Activated CD4-positive, alpha-beta T cell treated with anti-CD3 and anti-CD28 coated beads, Interleukin-2, amount 50 U/mL, for 16 hours (primary cell): ENCODE measurements at regions not wholly inside any gene's neighbourhood (a gene's known extent, or its start where the extent isn't known, plus 50 kb on each side); places are given as distances from the start of the nearest gene placed in this dataset.
"Not testable (repeated sequence)": the region's sequence is repeated elsewhere in the genome, so short reads cannot be mapped to it uniquely, and the experiment has no call there.

Experiments
- DNase-seq: peaks from one replicate; pipeline ENCODE4 v3.0.0-alpha.2; 2020

- DNase-seq = no peak
These were observed 97.5 kb downstream of the RGS2 start for GRCh38 chr1:192906334-192906733.

DNA sequence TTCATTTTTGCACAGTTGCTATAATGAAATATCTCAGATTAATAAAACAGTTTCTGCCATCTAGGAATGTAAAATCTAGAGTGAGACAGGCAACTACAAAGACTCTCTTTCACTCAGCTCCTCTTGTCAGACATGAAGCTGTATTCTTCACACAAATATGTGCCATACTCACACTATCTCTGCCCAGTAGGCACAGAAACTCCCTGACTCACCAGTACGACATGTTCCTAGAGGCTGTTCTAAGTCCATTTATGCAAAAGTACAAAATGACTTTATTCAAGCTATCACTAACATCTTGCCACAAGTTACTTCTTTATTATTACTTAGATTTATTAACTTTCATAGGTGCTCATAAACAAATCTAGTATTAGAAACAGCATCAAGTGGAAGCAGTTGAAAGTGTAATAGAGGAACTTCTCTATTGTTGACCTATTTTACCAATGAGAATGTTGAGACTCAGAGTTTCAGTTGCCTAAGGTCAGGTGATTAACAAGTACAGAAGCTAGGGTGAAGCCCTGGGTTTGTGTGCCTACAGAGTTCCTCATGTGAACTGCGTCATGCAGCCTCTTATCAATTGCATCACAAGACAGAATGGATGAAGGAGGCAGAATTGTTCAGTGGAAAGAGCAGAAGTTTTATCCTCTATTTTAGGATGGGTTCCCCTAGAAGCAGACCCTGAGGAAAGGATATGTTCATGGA is 98.9 kb downstream of the RGS2 start:
- DNase-seq = no peak

DNA sequence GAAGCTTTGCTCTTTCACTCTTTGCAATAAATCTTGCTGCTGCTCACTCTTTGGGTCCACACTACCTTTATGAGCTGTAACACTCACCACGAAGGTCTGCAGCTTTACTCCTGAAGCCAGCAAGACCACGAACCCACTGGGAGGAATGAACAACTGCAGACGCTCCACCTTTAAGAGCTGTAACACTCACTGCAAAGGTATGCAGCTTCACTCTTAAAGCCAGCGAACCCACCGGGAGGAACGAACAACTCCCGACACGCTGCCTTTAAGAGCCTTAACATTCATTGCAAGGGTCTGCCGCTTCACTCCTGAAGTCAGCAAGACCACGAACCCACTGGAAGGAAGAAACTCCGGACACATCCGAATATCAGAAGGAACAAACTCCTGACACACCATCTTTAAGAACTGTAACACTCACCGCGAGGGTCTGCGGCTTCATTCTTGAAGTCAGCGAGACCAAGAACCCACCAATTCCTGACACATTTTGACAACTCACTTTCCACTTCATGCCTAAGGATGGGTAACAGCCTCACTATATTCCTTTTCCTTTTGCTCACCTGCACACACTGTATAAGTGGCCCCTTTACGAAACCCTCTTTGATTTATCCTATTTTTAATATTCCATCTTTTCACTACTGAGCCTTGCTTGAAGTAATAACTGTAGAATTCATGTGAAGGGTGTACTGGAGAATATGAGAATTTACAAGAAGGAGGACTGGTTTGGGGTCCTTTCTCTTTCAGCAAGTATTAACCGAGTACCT is 103.2 kb downstream of the RGS2 start:
- not testable (repeated sequence) for DNase-seq

GRCh38 chr1:192913683-192914082 is 104.8 kb downstream of the RGS2 start:
- DNase-seq = no peak

DNA sequence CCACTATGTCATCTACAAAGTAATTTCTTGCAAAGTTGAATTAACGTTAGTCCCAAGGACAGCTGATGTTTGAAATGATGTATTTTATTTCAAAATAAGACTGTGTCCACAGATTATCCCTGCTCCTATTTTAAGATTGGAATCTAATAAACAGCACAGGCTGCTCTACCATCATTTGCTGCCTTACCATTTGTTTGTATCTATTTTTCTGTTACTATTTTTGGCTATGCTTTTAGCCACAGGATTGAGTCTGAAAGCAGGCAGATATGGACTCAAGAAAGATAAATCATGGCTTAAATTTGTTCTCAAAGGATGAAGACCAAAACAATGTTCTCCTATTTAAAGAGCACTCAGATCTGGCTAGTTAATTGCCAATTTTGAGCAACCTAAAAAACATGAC is 105.3 kb downstream of the RGS2 start:
- DNase-seq = no peak

DNA sequence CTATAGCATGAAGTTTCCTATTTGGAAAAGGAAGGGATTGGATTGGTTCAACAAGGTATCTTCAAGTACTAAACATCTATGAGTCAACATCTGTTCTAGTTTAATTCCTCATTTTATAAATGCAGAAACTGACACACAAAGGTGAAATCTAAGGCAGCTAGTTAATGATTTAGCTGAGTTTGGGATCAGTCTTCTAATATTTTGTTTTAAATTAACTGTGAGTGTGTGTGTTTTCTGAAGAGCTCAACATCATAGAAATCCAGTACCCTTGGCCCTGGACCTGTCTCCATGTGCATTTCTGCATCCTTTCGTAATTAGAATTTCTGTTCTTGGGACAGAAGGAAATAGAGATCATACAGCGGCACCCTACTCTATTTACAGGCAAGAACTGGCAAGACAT is 105.9 kb downstream of the RGS2 start:
- no peak for DNase-seq

- DNase-seq = no peak
These were observed 107.2 kb downstream of the RGS2 start for GRCh38 chr1:192916021-192916420.

DNA sequence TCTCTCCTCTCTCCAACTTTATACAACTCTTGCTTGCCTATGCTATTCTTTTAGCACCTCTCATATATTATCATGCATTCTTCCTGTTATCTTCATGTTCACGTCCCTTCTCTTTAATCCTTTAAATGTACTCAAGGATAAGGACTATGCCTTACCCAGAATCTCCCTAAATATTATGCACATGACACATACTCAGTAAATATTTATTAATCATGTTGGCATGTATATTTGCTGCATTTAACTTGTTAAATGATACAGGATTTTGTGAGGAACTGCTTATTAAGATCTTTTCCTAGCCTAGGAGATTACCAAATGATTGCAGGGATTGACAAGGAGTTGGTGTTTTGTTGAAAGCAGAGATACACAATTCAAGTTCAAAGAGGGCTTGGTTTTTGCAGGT is 109.4 kb downstream of the RGS2 start:
- DNase-seq = no peak

DNA sequence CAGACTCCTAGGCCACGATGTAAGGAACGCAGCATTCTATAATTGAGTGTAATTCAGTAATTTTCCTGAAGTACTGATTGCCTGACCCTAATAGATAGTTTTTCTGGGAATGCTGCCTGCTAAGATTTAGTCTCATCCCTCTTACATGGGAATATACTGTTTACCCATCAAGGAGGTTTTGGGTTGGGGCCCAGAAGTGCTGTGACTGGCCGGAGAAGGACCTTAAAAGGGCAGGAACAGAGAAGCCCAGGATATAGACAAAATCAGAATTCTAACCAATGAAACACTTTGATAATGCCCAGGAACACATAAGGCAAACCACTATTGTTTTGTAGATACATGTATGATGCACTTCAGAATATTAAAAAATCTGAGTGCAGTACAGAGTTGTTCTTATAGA is 111.6 kb downstream of the RGS2 start:
- no peak for DNase-seq

- no peak for DNase-seq
These were observed 116.8 kb downstream of the RGS2 start for GRCh38 chr1:192925609-192926008.

DNA sequence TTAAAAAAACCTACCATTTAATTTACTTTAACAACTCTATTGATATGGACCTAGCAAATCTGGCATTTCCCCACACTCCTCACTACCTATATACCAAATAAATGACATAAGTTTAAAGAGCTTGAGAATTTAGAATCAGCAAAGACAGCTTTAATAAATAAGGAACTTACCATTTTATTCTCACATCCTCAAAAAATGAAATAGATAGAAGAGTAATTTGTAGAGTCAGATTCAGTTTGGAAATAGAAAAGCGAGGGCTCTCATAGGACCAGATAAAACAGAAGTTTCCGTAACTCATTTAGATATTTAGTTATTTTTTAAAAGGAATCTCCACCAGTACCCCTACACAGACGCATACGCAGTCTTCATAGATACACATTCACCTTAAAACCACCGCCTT is 117.9 kb downstream of the RGS2 start:
- DNase-seq = no peak

DNA sequence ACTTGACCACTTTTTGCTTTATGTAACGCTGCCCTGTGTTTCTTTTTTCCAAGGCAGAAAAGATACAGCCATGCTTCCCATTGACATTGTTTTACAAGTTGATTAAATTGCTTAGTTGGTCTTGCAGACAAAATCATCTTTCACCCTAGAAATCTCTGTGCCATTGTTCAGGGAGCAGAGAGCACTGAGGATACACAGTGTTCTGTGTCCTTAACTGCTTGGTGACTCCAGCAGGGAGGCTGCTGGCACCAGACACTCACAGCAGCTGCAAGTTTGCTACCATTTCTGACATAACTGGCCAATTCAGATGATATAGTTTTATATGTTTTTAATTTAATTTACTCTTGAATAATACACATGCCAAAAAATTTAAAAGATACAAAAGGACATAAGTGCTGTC is 118.7 kb downstream of the RGS2 start:
- no peak for DNase-seq

GRCh38 chr1:192929597-192929996 is 120.8 kb downstream of the RGS2 start:
- no peak for DNase-seq

GRCh38 chr1:192933744-192934143 is 124.9 kb downstream of the RGS2 start:
- DNase-seq = peak; percentile 25

DNA sequence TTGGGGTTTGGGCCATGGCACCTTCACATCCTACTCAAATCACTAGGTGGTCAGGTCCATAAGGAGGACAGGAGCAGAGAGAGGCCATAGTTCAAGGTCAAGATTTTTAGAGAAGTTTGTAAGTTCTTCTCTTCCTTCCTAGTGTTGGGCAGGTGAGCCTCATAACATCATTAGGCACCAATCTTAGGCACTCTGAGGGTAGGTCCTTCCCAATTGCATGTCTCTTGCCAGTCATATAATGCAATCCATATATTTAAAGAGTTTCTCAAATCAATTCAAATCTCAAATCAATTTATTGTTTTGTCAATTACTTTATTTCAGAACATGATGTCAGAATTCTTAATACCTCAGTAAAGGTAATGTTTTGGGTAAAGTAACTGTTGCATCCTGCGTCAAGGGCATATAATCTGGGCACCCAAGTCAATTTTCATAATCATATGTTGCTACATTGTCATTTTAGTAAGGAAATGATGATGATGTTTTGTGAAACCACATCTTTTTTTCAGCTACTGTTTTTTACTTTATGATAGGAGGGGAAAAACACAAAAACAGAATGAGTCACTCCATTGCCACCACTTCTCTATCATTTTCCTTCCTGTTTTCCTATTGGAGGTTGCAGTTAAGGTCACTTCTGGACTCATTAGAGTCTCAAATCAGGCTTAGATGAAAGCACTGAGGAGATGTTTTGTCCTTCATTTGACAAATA is 122.7 kb downstream of the UCHL5 start:
- DNase-seq = peak; percentile 74

GRCh38 chr1:192937128-192937527 is 122.0 kb downstream of the UCHL5 start:
- no peak for DNase-seq

DNA sequence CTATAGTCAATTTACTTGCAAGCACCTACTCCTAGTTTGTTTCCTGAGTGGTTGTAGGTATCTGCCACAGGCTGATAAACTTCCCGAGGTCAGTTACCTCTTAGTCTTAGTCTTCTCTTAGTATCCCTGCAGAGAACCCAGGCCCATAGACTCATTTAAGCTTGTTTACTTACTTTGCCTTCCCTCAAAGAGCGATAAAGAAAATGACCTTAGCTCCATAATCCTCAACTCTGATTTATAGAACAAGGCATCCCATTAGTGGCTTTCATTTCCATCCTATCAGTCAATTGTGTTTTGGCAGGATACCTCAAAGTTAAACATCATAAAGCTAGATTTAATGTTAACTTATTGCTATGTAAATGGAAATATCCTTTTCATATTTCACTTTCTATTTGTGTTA is 119.7 kb downstream of the UCHL5 start:
- no peak for DNase-seq

DNA sequence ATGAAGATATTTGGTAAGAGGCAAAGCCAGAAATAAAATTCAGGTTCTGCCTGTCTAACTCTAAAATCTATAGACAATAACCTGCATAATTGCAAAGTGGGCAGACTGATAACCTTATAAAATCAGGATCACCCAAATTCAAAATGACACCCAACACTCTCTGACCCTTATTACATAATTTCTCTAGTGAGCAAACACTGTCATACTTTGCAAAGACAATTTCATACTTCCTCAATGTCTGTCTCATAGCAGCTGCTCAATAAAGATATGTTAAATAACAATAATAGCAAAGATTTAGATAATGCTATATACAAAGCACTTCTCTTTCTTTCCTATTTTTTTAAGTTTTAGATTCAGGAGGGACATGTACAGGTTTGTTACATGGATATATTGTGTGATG is 118.5 kb downstream of the UCHL5 start:
- no peak for DNase-seq

DNA sequence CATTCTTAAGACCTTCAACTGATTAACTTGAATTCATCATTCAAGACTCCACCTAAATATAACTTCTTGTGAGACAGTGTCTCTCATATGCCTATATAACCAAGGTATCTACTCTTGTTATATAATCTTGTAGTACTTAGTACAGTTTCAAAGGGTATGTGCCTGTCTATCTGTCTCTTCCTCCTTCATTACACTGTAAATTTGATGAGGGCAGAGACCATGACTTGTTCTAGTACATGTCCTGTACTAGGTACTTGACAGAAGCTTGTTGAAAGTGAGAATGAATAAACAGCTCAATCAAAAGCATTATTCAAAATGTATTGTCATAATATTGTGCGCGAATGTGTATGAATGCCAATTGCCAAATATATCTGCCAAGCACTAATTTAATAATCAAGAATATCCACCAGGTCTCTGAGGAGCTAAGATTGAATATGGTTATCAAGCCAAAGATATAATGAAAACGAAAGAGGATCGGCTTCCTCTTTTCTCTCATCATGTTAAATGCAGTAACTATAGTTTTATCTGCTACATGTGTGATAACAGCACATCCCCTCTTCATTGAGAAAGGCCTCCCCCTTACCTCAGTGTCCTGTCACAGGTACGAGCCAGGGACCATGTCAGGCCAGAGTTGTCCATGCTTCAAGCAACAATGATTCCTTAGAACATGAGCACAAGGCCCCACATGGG is 117.3 kb downstream of the UCHL5 start:
- no peak for DNase-seq

DNA sequence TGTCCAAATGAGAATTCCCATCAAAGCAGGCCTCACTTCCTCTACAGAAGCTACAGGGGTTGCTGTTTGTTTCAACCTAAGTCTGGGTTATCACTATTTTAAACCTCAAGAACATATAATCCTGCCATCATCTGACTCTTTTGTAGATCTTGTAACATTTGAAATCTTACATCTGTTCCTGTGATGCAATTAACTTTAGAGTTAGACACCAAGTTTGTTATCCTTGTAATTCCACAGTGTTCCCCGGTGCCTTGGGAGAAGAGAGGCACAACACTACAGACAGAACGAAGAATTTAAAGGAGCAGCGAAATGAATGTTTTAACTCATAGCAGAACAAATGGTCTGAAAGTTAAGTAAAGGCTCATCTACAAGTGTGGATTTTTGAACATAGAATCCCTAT is 116.1 kb downstream of the UCHL5 start:
- no peak for DNase-seq

GRCh38 chr1:192943522-192943921 is 115.6 kb downstream of the UCHL5 start:
- DNase-seq = no peak

DNA sequence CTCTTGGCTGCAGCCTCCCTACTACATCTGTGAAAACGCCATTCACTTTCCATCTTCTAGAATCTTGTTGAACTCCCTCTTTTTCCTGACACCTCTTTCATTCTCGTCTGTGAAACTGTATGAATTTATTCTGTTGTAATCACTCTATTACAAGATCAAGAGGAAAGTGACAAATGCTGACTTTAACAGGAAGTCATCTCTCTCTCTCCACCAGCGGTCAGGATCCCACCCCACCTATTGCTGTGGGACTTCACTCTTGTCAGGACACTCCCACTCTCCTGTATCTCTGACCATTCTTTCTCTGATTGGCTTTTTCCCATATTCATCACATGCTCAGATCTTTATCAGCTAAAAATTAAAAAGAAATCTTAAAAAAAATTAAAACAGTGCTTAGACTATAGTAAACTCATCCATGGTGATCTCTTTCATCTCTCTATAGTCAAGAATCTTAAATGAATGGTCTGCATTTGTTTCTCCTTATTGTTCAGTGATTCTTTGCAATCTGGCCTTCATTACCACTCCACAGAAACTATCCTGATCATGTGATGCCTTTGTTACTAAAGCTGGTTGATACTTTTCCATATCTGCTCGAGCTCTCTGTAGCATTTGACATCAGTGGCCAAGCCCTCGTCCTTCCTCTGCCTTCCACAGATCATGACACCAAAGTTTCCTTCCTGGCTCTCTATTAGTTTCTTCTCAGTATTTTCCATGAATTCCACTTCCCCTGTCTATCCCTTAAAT is 113.6 kb downstream of the UCHL5 start:
- no peak for DNase-seq

DNA sequence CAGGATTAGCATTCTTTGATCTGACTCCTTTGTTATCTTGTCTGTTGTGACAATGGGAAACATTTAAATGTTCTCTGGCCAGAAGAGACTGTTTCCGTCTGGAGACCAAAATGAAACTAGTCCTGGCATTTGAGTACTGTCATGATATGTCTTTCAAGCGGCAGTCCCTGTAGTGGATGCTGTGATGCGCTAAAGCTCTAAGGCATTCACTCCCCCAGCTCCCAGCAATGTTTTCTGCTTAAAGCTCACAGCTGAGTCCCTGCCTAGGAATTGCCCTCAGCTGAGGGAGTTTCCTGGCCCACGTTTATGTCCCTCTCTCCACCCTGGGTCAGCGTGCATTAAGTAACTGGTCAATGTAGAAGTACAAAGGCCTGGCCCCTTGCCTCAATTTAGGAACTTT is 109.4 kb downstream of the UCHL5 start:
- no peak for DNase-seq
